ENCODE measurements at regions not wholly inside any gene's neighbourhood (a gene's known extent, or its start where the extent isn't known, plus 50 kb on each side); places are given as distances from the start of the nearest gene placed in this dataset.
A peak's percentile ranks its signal among the peaks of the same experiment; 100 is the strongest.

DNA sequence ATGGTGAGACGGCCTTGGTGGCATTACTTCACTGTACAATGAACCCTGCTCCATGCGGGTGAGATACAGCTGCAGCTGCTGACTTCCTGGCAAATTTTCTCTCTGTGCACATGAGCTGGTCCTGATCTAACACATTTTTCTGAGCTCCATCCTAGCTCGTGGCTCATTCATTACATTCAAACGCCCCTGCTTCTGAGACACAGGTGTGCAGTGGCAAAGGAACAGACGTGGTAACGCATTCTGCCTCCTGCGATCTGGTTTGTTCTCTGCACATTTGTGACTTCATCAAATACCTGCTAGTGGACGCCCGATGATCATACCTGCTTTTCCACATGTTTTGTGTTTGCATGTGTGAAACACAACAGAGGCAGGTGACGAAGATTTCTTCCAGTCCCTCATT is 189.6 kb upstream of the PDE10A start:
- DNase-seq (ENCODE audit: extremely low spot score), result no peak
- TF ChIP-seq, protein P1, sequence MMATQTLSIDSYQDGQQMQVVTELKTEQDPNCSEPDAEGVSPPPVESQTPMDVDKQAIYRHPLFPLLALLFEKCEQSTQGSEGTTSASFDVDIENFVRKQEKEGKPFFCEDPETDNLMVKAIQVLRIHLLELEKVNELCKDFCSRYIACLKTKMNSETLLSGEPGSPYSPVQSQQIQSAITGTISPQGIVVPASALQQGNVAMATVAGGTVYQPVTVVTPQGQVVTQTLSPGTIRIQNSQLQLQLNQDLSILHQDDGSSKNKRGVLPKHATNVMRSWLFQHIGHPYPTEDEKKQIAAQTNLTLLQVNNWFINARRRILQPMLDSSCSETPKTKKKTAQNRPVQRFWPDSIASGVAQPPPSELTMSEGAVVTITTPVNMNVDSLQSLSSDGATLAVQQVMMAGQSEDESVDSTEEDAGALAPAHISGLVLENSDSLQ (IDR thresholded peaks at IDR 0.05), result no peak
- no peak for TF ChIP-seq CTBP1 (IDR thresholded peaks at IDR 0.05; ENCODE audit: borderline replicate concordance)
- TF ChIP-seq TARDBP (IDR thresholded peaks at IDR 0.05), result no peak
- no peak for TF ChIP-seq ZNF384 (IDR thresholded peaks at IDR 0.05)
- no peak for TF ChIP-seq LEF1 (IDR thresholded peaks at IDR 0.05; ENCODE audit: borderline replicate concordance)
- TF ChIP-seq SUZ12 (IDR thresholded peaks at IDR 0.05), result no peak
- no peak for TF ChIP-seq FOXK2 (IDR thresholded peaks at IDR 0.05)
- TF ChIP-seq FOXA1 (IDR thresholded peaks at IDR 0.05), result no peak
- TF ChIP-seq FOXM1 (IDR thresholded peaks at IDR 0.05; ENCODE audit: borderline replicate concordance), result no peak
- no peak for TF ChIP-seq HDGF (IDR thresholded peaks at IDR 0.05; ENCODE audit: borderline replicate concordance)
- no peak for TF ChIP-seq ARNT (IDR thresholded peaks at IDR 0.05)
- TF ChIP-seq SP1 (IDR thresholded peaks at IDR 0.05), result no peak
- no peak for TF ChIP-seq BHLHE40 (IDR thresholded peaks at IDR 0.05; ENCODE audit: borderline replicate concordance)
- TF ChIP-seq L3MBTL2 (conservative IDR thresholded peaks at IDR 0.05), result no peak
- no peak for TF ChIP-seq NFRKB (IDR thresholded peaks at IDR 0.05)
- TF ChIP-seq ELF4 (IDR thresholded peaks at IDR 0.05), result no peak
- ChIA-PET CTCF (interaction anchor here (1.4 kb wide), 1 partner anchor 11 kb away, joined by 5 read pairs; no protein-coding TSS in a partner anchor), POLR2A (no interaction called here)

DNA sequence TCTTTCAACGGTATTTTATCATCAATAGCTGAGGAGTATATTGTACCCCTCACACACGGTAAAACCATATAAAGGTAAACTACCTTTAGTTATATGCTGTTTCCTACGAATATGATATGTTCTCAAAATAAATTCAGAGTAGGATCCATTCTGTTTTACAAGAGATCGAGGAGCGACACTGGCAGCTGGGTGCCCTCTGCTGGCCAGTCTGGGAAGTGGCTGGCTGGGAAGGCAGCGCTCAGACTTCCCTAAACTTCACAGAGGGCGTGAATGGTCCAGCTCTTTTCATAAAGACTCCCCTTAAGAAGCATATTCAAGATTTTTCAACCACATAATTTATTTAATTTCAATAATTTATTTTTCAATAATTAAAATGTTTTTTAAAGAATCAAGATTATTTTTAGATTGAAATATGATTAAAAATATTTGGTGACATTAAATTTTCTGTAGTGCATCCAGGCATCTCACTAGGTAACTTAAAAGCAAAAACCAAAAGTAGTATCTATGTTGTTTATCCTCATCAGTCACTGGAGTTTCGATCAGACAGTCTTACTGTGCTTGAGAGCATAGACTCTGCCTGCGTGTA is 187.5 kb upstream of the PDE10A start:
- POLR2A ChIA-PET, result interaction anchor here (0.6 to 1.1 kb wide), 2 partner anchors 230 to 411 kb away, joined by 3 read pairs; no protein-coding TSS in a partner anchor
- TF ChIP-seq CTBP1 (IDR thresholded peaks at IDR 0.05; ENCODE audit: borderline replicate concordance) (no peak), FOXM1 (IDR thresholded peaks at IDR 0.05; ENCODE audit: borderline replicate concordance) (no peak), TARDBP (IDR thresholded peaks at IDR 0.05) (no peak)
- peak; percentile 77 for DNase-seq (ENCODE audit: extremely low spot score)
- CTCF ChIA-PET, result interaction anchor here (0.6 to 2.0 kb wide), 11 partner anchors 8 to 672 kb away, joined by 3 to 14 read pairs (median 4); no protein-coding TSS in a partner anchor

DNA sequence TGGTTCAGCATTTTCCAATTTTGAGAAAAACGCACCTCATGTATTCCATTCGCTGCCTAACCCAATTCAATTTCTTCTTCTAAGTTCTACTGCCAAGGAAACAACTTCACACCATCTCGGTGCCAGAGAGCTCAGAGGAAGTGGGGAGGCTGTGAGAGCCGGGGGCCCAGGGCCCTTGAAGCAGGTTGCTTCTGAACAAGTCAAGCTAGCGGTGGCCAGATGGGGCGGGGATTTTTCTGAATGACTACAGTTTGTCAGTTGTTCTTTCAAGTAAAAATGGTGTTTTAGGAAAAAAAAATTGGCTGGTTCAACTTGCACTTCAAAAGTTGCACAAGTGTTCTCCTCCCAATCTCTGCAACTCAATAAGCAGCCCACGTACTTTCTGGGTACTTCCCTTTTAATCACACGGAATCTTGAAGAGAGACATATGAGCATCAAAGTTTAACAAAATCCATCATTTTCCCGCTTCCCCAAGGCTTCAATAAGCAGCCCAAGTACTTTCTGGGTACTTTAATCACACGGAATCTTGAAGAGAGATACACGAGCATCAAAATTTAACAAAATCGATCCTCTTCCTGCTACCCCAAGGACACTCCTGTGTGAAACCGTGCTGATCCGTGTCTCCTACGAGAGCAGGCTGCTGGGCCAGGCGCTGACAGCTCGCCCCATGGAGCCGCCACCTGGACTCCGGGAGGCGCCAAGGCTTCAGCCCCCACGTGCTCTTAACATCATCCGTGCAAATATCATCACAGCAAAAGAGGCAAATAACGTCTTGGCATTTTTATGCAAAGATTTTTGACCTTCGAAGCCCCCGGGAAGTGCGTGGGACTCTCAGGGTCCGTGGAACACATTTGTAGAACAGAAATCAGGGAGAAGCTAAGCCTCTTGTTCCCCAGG is 186.7 kb upstream of the PDE10A start:
- ChIA-PET CTCF (interaction anchor here (0.7 to 2.0 kb wide), 10 partner anchors 8 to 509 kb away, joined by 3 to 14 read pairs (median 4); no protein-coding TSS in a partner anchor), POLR2A (interaction anchor here (0.6 to 1.1 kb wide), 2 partner anchors 230 to 410 kb away, joined by 3 read pairs; no protein-coding TSS in a partner anchor)
- DNase-seq (ENCODE audit: extremely low spot score), result no peak
- no peak for TF ChIP-seq HDGF (IDR thresholded peaks at IDR 0.05; ENCODE audit: borderline replicate concordance)

DNA sequence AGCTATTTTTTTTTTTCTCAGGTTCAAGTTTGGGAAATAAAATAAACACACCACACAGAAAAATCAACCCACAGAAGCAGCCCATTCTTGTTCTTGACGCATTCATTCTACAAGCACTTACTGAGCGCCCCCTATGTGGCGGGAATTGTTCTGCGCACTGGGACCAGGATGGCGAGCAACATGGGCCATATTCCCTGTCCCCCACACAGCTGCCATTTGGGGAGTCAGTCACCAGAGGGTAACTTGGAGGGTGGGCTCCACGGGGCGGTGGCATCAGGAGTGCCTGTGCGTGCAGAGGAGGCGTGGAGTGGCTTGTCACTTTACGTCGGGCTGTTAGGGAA is 185.0 kb upstream of the PDE10A start:
- no peak for TF ChIP-seq ARNT (IDR thresholded peaks at IDR 0.05)
- TF ChIP-seq LEF1 (IDR thresholded peaks at IDR 0.05; ENCODE audit: borderline replicate concordance), result no peak
- no peak for TF ChIP-seq ZNF384 (IDR thresholded peaks at IDR 0.05)
- no peak for TF ChIP-seq FOXM1 (IDR thresholded peaks at IDR 0.05; ENCODE audit: borderline replicate concordance)
- TF ChIP-seq L3MBTL2 (conservative IDR thresholded peaks at IDR 0.05), result no peak
- no peak for TF ChIP-seq FOXA1 (IDR thresholded peaks at IDR 0.05)
- TF ChIP-seq SUZ12 (IDR thresholded peaks at IDR 0.05), result no peak
- no peak for TF ChIP-seq BHLHE40 (IDR thresholded peaks at IDR 0.05; ENCODE audit: borderline replicate concordance)
- no peak for TF ChIP-seq SP1 (IDR thresholded peaks at IDR 0.05)
- TF ChIP-seq HDGF (IDR thresholded peaks at IDR 0.05; ENCODE audit: borderline replicate concordance), result no peak
- no peak for TF ChIP-seq TARDBP (IDR thresholded peaks at IDR 0.05)
- ChIA-PET POLR2A (interaction anchor here (1.5 kb wide), 1 partner anchor 116 kb away, joined by 4 read pairs; no protein-coding TSS in a partner anchor), CTCF (interaction anchor here (0.6 to 2.0 kb wide), 9 partner anchors 43 to 408 kb away, joined by 3 to 9 read pairs (median 4); no protein-coding TSS in a partner anchor)
- DNase-seq (ENCODE audit: extremely low spot score), result no peak

DNA sequence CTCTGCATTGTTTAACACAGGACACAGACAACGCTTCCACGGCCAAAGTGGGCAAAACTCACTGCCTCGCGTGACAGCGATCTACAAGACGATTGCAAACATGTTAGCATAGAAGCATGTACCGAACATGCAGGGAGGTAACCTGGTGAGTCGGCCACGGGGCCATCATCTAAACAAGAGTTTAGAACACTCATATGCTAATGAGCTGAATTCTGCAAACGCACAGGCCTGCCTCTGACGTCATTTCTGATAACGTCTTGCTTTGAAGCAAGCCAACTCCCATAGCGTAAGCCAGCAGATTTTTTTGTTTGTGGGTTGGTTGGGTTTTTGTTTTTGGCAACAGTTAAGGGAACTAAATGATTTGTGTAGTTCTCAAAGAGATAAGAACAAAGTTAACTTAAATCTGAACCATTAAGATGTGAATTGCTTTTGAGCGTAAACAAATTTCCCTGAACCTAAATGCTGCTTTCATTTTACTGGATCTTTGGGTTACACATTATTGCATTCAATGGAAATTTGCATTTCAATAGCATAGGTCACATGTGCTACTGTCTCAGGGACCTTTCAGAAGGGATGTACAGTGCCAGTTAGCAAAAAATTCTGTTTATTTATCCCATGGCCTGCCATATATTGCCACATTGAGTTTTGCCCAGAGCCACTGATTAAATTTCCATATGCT is 184.5 kb upstream of the PDE10A start:
- ChIA-PET POLR2A (interaction anchor here (1.5 kb wide), 1 partner anchor 115 kb away, joined by 4 read pairs; no protein-coding TSS in a partner anchor), CTCF (interaction anchor here (0.5 to 2.0 kb wide), 12 partner anchors 9 to 750 kb away, joined by 3 to 9 read pairs (median 4); no protein-coding TSS in a partner anchor)
- DNase-seq (ENCODE audit: extremely low spot score), result no peak
- TF ChIP-seq NFRKB (IDR thresholded peaks at IDR 0.05) (no peak), LEF1 (IDR thresholded peaks at IDR 0.05; ENCODE audit: borderline replicate concordance) (no peak), CTBP1 (IDR thresholded peaks at IDR 0.05; ENCODE audit: borderline replicate concordance) (no peak)

DNA sequence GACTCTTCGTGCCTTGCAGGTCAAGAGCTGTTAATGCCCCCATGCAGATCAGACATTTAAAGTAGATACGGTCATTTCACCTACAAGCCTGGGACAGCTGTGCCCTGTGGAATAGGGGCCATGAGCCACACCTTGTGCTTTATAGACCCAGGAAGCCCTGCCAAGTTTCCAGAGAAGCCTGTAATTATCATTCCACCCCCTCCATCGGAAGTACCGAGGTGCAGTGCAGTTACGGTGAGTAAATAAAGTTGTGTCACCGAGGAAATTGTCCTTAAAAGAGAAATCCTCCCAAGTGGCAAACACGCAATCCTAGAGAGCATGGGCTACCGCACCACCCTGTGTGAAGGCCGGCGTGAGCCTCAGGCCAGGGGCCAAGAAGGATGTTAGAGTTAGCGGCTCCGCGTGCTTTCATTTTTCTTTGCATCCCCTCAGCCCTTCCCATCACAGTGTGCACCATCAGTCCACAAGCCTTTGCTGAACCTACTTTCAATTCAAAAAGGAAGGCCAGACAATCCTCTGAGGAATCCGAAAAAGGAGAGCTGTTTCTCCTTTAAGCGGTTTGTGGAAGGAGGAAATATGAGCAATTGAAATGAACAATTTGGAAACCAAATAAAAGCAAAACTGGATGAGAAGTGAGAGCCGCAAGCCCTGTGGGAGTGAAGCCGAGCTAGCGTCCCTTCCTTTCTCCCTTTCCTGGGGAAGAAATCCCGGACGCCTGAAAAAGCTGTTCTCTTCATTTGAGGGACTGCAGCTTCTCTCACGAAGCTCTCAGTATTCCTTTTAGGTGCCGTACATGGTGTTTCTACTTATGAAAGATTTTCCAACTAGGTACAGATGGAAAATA is 183.3 kb upstream of the PDE10A start:
- DNase-seq (ENCODE audit: extremely low spot score), result no peak
- POLR2A ChIA-PET, result interaction anchor here (1.5 kb wide), 1 partner anchor 114 kb away, joined by 4 read pairs; no protein-coding TSS in a partner anchor
- CTCF ChIA-PET, result interaction anchor here (0.9 to 2.0 kb wide), 4 partner anchors 10 to 406 kb away, joined by 3 to 9 read pairs (median 5); no protein-coding TSS in a partner anchor
- no peak for TF ChIP-seq SUZ12 (IDR thresholded peaks at IDR 0.05)
- no peak for TF ChIP-seq FOXM1 (IDR thresholded peaks at IDR 0.05; ENCODE audit: borderline replicate concordance)
- TF ChIP-seq TARDBP (IDR thresholded peaks at IDR 0.05), result no peak
- no peak for TF ChIP-seq FOXK2 (IDR thresholded peaks at IDR 0.05)
- TF ChIP-seq ARNT (IDR thresholded peaks at IDR 0.05), result no peak
- no peak for TF ChIP-seq BHLHE40 (IDR thresholded peaks at IDR 0.05; ENCODE audit: borderline replicate concordance)
- TF ChIP-seq SP1 (IDR thresholded peaks at IDR 0.05), result no peak
- no peak for TF ChIP-seq NFRKB (IDR thresholded peaks at IDR 0.05)
- no peak for TF ChIP-seq ELF4 (IDR thresholded peaks at IDR 0.05)
- TF ChIP-seq, protein P1 (IDR thresholded peaks at IDR 0.05), result no peak
- TF ChIP-seq L3MBTL2 (conservative IDR thresholded peaks at IDR 0.05), result no peak
- TF ChIP-seq CTBP1 (IDR thresholded peaks at IDR 0.05; ENCODE audit: borderline replicate concordance), result no peak
- no peak for TF ChIP-seq LEF1 (IDR thresholded peaks at IDR 0.05; ENCODE audit: borderline replicate concordance)
- TF ChIP-seq ZNF384 (IDR thresholded peaks at IDR 0.05), result no peak

Measured in HEK293T (cell line).